ENCODE measurements at regions not wholly inside any gene's neighbourhood (a gene's known extent, or its start where the extent isn't known, plus 50 kb on each side); places are given as distances from the start of the nearest gene placed in this dataset.

DNA sequence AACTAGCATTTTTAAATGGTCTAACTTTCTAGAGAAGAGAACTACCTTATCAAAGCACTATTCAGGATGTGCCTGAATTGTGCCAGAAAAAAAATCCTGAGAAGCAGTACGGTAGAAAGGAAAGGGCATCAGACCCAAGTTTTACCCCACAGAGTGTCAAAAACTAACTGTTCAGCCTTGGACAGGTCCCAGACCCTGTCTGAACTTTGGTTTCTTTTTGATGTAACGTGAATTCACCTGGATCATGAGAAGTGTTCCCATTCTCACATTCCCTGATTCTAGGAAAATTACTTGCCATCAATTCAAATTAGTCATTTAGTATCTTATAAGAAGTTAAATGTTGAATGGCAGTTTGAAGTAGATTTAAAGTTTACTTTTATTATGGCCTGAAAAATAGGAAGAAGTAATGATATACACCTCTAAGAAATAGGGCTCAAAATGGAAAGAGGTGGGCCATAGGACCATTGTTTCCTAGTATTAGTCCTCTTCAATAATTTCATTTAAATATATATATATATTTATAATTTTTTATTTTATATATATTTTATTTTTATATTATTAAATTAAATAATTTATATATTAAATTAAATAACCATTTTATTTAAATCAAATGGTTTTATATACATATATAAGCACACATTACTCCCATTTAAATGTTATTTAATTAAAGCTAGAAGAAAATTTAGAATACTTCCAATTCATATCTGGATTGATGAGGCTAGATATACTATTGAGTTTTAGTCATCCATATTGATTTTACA lies 181.9 kb upstream of the PPARGC1A start:
- Mint-ChIP-seq H3K9me3 (peaks cover 6 to 12% of the 10 kb centered on the region in 2 donors), H3K27ac (no peak overlapping the region), H3K36me3 (peaks cover 0 to 7% of the 10 kb centered on the region in 2 donors)
- no peak for ATAC-seq
- DNase-seq (ENCODE audit: low spot score in 2 of 2) = no peak

DNA sequence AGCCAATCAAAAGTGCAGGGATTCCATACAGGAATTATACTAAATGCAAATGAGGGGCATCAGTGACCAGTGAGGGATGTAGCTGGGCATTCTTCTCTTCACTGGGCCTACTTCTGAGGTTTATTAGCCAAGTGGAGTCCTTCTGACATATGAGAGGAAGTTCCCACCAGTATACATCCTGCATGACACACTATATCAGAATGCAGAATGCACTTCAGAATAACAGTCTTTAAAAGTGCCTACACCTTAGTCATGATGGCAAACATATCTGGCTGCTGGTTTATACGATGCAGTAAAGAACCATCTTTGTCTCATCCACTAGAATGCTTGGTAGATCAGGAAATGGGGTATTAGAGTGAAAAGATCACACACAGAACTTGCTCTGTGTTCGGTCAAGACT lies 180.3 kb upstream of the PPARGC1A start:
- no peak overlapping the region for H3K27ac Mint-ChIP-seq
- ATAC-seq = no peak
- no peak for DNase-seq (ENCODE audit: low spot score in 2 of 2)
- peaks cover 0 to 4% of the 10 kb centered on the region in 2 donors for H3K9me3 Mint-ChIP-seq
- no peaks in the 10 kb centered on the region for H3K36me3 Mint-ChIP-seq

DNA sequence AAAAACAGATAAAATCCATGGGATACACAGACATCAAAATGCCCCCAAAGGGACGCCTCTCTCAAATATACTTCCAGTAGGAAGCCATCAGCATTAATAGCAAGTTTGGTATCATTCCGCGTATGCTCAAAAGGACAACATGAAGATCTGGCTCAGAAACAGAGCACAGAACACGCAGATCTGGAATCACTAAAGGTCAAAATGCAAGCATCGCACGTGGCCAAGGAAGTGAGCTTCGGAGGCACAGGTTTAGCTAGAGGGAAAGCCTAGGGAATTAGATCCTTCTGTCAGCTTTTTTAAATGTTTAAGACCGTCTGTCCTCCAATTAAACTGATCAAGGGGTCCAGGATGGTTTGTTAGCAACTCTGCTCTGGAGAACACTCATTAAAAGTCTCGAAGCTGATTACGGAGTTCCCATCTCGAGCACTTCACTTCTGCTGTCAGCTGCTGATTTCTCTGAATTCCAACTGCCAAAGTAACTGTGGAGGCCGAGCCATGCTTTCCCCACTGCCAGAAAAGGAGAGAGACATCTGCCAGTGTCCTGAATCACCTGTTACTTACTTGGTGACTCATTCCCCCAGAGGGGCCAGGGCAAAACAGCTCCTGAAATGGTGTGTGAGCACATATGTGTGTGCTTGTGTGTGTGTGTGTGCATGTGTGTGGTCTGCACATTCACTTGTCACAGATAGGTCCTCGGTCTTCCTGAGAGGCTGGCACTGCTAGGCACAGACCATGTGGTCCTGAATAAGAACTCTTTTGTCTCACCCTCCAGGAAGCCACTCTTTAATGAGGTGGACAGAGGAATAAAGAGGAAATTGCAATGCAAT lies 177.7 kb upstream of the PPARGC1A start:
- ATAC-seq = no peak
- no peak for DNase-seq (ENCODE audit: low spot score in 2 of 2)
- Mint-ChIP-seq H3K36me3 (no peaks in the 10 kb centered on the region), H3K27ac (no peak overlapping the region), H3K9me3 (no peaks in the 10 kb centered on the region)

DNA sequence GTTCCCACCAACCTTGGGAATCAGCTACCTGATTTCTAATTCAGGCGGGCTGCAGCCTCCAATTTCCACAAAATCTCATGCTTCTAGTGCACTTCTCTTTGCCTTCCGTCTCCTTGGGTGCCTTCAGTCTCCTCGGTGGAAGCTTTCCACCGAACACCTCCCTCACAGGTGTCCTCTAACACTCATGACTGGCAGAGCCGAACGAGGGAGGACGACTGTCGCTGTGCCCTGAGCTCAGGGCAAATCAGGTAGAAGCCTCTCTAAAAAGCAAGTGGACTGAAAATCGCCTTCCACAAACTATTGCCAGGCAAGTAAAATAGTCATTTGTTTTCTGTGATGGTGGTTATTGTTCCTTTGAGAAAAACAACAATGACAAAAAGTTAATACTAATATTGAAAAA lies 176.1 kb upstream of the PPARGC1A start:
- no peaks in the 10 kb centered on the region for H3K36me3 Mint-ChIP-seq
- no peak overlapping the region for H3K27ac Mint-ChIP-seq
- no peaks in the 10 kb centered on the region for H3K9me3 Mint-ChIP-seq
- no peak for DNase-seq (ENCODE audit: low spot score in 2 of 2)
- ATAC-seq = no peak

DNA sequence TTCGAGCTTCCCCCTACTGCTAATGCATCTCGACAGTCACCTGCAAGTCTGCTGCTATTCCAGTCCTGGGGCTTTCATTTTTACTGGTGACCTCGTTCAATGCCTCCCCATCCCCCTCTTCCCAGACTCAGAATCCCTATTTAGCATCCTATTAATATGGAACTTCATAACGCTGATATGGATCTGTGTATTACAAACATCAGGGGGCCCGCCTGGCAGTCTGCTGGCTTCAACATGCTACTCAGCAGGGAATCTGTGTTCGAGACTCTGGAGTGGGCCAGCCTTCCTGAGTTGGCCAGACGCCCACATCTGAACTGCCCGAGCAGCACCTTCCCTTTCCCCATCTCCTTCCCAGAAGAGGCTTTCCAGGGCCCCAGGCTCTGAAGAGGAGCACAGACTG lies 173.9 kb upstream of the PPARGC1A start:
- Mint-ChIP-seq H3K9me3 (no peaks in the 10 kb centered on the region), H3K27ac (no peak overlapping the region), H3K36me3 (no peaks in the 10 kb centered on the region)
- no peak for ATAC-seq
- DNase-seq (ENCODE audit: low spot score in 2 of 2) = no peak

DNA sequence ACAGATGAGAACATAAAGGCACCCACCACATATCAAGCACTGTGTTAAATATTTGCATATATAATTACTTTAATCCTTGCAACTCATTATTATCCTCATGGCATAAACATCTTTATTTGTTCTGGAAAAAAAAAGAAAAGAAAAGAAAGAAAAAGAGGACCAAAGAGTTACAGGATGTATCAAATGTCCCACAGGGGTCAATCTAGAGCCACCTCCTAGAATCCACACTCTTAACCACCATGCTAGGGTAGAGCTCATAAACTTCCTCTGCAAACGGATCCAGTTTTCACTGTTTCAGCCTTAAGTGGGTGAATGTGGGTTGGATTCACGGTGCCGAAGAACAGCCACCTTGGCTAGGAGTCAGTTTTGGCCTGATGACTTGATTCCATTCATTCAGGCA lies 171.1 kb upstream of the PPARGC1A start:
- Mint-ChIP-seq H3K9me3 (peaks cover 0 to 8% of the 10 kb centered on the region in 2 donors), H3K36me3 (no peaks in the 10 kb centered on the region), H3K27ac (no peak overlapping the region)
- DNase-seq (ENCODE audit: low spot score in 2 of 2) (no peak), ATAC-seq (no peak)

DNA sequence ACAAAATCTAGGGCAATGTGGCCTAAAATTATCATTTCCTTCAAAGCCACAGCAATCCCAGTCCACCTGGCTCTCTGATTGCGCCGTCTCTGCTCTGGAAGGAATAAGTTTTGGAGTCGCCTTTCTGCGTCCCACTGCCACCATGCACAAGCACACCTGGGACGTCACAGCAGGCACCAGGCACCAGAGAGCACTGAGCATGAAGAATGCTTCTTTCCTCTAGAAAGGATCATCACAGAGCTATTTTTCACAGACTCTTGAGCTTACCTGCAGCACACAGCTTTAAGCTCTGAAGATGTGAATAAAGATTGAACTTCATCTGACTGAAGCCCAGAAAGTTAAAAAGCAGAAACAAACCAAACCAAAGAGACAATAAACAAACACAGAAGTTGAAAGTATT lies 170.0 kb upstream of the PPARGC1A start:
- Mint-ChIP-seq H3K9me3 (peaks cover 0 to 8% of the 10 kb centered on the region in 2 donors), H3K36me3 (no peaks in the 10 kb centered on the region), H3K27ac (no peak overlapping the region)
- DNase-seq (ENCODE audit: low spot score in 2 of 2) (no peak), ATAC-seq (no peak)

DNA sequence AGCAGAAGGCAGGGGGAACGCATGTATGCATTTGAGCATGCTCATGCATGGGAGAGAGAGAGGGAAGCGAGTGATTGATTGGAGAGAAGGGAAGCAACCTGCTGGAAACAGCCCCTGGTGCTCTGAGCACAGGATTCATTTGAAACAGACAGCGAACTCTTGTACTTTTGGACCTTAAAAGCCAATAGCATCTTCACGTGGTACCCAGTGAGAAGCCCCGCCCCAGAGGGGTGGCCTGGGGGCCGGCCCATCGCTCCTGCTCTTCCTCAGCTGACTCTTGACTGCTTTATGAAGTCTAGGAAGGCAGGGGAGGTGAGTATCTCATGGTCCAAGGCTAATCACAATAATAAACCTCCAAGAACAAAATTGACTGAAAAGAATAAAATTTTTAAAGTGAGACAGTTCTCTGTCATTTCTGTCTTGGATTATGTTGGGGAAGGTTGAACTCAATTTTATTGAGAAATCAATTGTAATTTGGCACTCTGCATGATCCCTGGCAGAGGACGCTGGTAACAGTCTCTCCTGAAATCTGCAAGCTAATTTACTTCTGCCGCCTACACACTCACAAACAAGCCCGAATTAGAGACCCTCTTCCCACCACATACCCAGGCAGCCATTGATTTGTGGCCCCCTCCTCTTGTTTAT lies 168.2 kb upstream of the PPARGC1A start:
- DNase-seq (ENCODE audit: low spot score in 2 of 2) (no peak), ATAC-seq (no peak)
- Mint-ChIP-seq H3K27ac (no peak overlapping the region), H3K9me3 (peaks cover 0 to 8% of the 10 kb centered on the region in 2 donors), H3K36me3 (no peaks in the 10 kb centered on the region)

DNA sequence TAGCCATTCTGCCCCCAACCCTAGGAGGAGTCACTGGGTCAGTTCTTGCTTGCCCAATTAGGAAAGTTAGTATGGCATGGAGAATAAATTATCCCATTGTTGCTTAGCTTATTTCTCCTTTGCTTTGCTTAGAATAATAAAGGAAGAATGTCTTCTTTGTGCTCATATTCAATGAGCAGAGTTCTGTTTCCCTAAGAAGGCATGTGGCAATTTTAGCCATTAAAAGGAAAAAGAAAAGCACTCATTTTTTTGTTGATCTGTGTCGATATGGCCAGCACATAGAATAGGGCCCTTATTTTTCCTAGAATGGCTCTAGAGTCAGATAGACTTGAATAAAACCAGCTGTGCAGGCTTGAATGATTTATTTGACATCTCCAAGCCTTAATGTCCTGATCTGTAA lies 166.4 kb upstream of the PPARGC1A start:
- ATAC-seq = no peak
- Mint-ChIP-seq H3K27ac (no peak overlapping the region), H3K36me3 (no peaks in the 10 kb centered on the region), H3K9me3 (peaks cover 0 to 11% of the 10 kb centered on the region in 2 donors)
- no peak for DNase-seq (ENCODE audit: low spot score in 2 of 2)

DNA sequence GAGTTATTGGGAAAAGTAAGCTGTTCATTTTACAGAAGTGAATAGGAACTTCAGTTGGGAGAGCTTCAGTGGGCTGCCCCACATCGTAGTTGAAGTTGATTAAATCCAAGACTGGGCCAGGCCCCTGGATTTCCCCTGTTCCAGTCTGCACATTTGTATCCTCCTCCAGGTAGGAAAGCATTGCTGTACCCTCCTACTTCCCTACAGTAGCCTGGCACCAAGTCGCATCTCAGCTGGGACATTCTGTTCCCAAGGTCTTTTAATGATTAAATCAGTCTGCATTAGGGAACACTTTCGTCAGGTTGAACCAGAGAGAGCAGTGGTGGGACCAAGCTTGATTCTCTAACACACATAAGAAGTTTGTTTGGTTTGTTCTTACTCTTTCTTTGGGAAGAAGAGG lies 165.8 kb upstream of the PPARGC1A start:
- Mint-ChIP-seq H3K36me3 (no peaks in the 10 kb centered on the region), H3K9me3 (peaks cover 0 to 11% of the 10 kb centered on the region in 2 donors), H3K27ac (no peak overlapping the region)
- ATAC-seq (no peak), DNase-seq (ENCODE audit: low spot score in 2 of 2) (no peak)

DNA sequence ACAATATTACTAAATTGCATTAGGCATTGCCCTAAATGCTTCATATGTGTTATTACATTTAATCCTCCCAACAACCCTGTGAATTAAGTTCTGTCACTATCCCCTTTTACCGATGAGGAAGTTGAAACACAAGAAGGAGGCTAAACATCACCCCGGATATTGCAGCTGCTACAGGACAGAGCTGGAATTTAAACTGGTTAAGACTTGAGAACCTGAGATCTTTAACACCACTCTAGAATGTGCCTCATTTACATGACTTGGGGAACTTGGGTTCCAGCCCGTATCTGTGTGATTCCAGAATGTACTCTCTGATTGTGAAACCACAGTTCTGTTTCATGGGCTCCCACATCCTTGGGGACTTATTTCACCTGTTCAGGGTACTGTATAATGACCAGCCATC lies 165.1 kb upstream of the PPARGC1A start:
- Mint-ChIP-seq H3K27ac (no peak overlapping the region), H3K9me3 (peaks cover 0 to 11% of the 10 kb centered on the region in 2 donors), H3K36me3 (no peaks in the 10 kb centered on the region)
- ATAC-seq (no peak), DNase-seq (ENCODE audit: low spot score in 2 of 2) (no peak)

DNA sequence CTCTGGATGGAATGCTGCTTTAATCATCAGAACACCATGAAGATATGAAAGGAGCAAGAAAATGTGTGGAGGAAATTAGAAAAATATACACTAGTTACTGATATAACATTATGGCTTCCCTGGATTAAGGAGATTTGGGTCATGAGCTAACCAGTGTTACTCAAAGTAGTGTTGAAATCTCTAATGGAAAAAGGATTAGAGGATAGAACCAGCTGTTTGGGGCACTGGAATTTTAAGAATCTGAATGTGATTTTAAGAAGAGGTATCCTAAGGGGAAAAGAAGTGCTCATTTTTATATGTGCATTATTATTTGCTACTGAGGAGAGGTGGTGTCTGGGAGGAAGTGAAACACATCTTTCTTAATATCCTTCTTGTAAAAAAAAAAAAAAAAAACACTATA lies 164.1 kb upstream of the PPARGC1A start:
- peaks cover 0 to 11% of the 10 kb centered on the region in 2 donors for H3K9me3 Mint-ChIP-seq
- H3K36me3 Mint-ChIP-seq = no peaks in the 10 kb centered on the region
- H3K27ac Mint-ChIP-seq = no peak overlapping the region
- ATAC-seq = no peak
- no peak for DNase-seq (ENCODE audit: low spot score in 2 of 2)

DNA sequence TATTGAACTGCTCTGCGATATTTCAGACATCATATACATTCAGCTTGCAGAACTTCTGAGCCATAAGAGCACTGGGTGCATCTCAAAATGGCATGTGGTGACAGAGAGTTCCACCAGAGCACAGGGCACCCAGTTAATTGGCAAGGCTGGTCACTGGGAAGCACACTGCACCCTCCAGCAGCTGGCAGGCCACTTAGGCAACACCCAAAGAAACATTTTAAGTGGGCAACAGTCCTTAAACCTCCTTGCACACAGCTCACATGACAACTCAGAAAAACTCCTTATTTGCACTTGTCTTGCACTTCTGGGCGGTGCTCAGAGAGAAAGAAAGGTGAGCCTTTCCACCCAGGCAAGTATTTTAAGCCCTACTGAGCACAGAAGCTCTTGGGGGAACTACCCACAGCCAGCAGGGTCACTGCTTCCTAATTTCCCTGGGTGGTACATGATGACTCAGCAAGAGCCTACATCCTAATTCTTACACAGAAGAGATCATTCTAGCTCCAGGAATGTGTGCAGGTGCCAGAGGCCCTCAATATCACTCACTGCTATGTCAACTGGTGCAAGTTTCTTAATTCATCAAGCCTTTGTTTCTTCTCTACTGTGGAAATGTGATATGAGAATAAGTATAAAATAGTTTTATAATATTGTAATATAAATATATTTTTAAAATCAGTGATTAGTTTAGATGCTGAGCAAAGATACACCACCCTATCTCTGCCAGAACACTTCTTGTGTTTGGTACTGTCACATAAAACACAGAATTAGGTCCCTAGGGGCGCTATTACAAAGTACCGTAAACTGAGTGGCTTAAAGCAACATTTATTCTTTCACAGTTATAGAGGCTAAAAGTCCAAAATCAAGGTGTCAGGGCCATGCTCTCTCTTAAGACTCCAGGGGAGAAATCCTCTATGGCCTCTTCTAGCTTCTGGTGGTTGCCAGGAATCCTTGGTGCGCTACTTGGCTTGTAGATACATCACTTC lies 155.1 kb upstream of the PPARGC1A start:
- ATAC-seq (no peak), DNase-seq (ENCODE audit: low spot score in 2 of 2) (no peak)
- Mint-ChIP-seq H3K27ac (no peak overlapping the region), H3K36me3 (no peaks in the 10 kb centered on the region), H3K9me3 (peaks cover 0 to 3% of the 10 kb centered on the region in 2 donors)

DNA sequence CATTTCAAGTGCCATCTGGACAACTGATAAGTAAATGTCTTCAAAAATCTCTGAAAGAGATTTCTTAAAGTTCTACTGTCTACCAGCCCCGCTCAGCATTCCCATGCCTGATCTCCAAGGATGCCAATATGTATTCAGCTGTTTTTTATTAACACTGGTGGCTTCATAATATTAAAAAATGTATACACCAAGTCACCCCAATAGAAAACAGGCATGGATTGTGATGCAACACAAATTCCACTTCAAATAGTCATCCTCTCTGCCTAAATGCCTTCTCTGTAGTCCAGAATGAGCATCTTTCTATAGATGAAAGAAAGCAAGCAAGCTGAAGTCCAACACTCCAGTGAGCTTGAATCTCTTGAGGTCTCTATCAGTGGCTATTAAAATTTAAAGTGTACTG lies 152.2 kb upstream of the PPARGC1A start:
- Mint-ChIP-seq H3K27ac (no peak overlapping the region), H3K9me3 (peaks cover 0 to 3% of the 10 kb centered on the region in 2 donors), H3K36me3 (no peaks in the 10 kb centered on the region)
- DNase-seq (ENCODE audit: low spot score in 2 of 2) (no peak), ATAC-seq (no peak)

DNA sequence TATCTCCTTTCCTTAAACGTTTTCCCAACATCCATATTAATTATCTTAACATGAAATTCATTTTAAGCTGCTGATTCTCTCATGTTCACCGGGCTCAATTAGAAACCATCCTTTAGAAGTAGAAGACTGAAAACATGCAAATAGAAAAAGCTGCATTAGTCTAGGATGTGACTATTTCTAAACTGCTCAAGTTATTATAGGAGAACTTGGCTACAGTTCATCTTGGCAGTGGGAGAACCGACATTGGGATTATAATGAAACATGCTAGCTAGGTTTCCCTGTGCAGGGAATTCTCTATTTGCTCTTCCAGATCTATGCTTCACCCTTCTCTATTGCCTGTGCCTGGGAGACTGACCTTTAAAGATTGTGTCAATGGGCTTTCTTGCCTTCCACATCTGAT lies 151.0 kb upstream of the PPARGC1A start:
- no peak overlapping the region for H3K27ac Mint-ChIP-seq
- H3K36me3 Mint-ChIP-seq = no peaks in the 10 kb centered on the region
- H3K9me3 Mint-ChIP-seq = no peaks in the 10 kb centered on the region
- DNase-seq (ENCODE audit: low spot score in 2 of 2) (no peak), ATAC-seq (no peak)

DNA sequence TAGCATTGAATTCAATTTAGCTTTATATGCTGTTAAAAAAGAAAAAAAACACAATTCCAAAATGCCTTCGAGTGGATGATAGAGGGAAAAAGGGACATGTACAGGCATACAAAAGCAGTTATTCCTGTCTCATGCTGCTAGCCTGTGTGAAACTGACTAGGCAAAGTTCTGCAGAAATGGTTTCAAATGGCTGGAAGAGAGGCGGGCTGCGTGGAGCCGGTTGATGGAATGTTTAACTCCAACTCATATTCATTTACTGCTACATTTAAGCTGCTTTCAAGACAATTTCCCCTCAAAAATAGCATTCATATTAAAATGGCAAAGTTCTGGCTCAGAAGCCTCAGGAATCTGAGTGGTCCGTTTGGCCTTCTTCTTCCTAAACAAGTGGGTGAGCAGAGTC lies 143.8 kb upstream of the PPARGC1A start:
- ATAC-seq (no peak), DNase-seq (ENCODE audit: low spot score in 2 of 2) (no peak)
- H3K27ac Mint-ChIP-seq = no peak overlapping the region
- no peaks in the 10 kb centered on the region for H3K9me3 Mint-ChIP-seq
- H3K36me3 Mint-ChIP-seq = no peaks in the 10 kb centered on the region

Measured in activated naive CD4-positive, alpha-beta T cell treated with anti-CD3 and anti-CD28 coated beads, Interleukin-2, amount 50 U/mL, for 72 hours (primary cell).